HCT116 (cell line): ENCODE measurements at regions not wholly inside any gene's neighbourhood (a gene's known extent, or its start where the extent isn't known, plus 50 kb on each side); places are given as distances from the start of the nearest gene placed in this dataset.

Experiments used
- ATAC-seq: fragments of 200-7000 bp; cut with Tn5 transposase; 2 replicates; pipeline ENCODE4 v1.9.1; 2020; ENCODE audit warnings: mild to moderate bottlenecking, moderate library complexity
- BruUV-seq: library from RNA; stranded (reverse); fragments of 400-500 nt; replicated peaks from 2 replicates; lab custom pipeline; 2021; lab: Mats Ljungman, UMichigan
- CTCF ChIA-PET: fragments of 300-600 bp; sonication (Branson Sonifier 250); formaldehyde crosslinking; loops from one replicate; lab custom pipeline; 2021; ENCODE audit warnings: antibody characterized with exemption; lab: Charles Lee
- POLR2A ChIA-PET: fragments of 300-600, 350-600 bp; sonication (Branson Sonifier 250); formaldehyde crosslinking; loops from one replicate; lab custom pipeline; 2021; ENCODE audit warnings: antibody characterized with exemption; lab: Charles Lee
- RAD21 ChIA-PET, 2 experiments: fragments of 300-600 bp; sonication (Branson Sonifier 250); formaldehyde crosslinking; loops; one replicate each; lab custom pipeline; 2023; ENCODE audit warnings: low total read pairs in 2 of 2; ENCODE audit not compliant: uncharacterized antibody in 2 of 2, unreplicated experiment in 2 of 2, low non-redundant PET in 1 of 2; lab: Charles Lee
- DNase-seq: peaks from one replicate; pipeline ENCODE4 v3.0.0-alpha.2; 2010; ENCODE audit warnings: low read depth, low spot score
- H2AFZ ChIP-seq: fragments of 200-600 bp; shearing (Covaris generic), sonication (generic); 2 replicates; pipeline ENCODE4 v1.6.1; 2017; ENCODE audit warnings: low read depth, mixed run types, mixed read lengths, antibody characterized with exemption, low read length; ENCODE audit not compliant: poor library complexity, severe bottlenecking
- H3K27ac ChIP-seq: 2 replicates; pipeline ENCODE4 v1.5.1; 2012; ENCODE audit warnings: low read depth, low read length
- H3K27me3 ChIP-seq: fragments of 200-600 bp; sonication (generic); 2 replicates; pipeline ENCODE4 v1.6.1; 2016; ENCODE audit warnings: mixed run types, low read length, mixed read lengths; ENCODE audit not compliant: insufficient read depth
- H3K36me3 ChIP-seq, 2 experiments: fragments of 200-500 bp in 1 of 2; fragments of 200-600 bp in 1 of 2; sonication (Bioruptor generic) in 1 of 2; sonication (generic) in 1 of 2; 2 replicates each; pipeline versions ENCODE4 v1.5.1 to v1.6.1; 2014 to 2016; ENCODE audit warnings: low read length in 2 of 2, inconsistent platforms in 1 of 2, mixed read lengths in 1 of 2, mixed run types in 1 of 2; ENCODE audit not compliant: insufficient read depth in 2 of 2, control insufficient read depth in 1 of 2
- H3K4me1 ChIP-seq, 2 experiments: fragments of 200-600 bp in 1 of 2; sonication (generic) in 1 of 2; 2 replicates each; pipeline versions ENCODE4 v1.5.1 to v1.6.1; 2012 to 2017; ENCODE audit warnings: low read length in 2 of 2, inconsistent platforms in 1 of 2, mild to moderate bottlenecking in 1 of 2, mixed read lengths in 1 of 2, mixed run types in 1 of 2, moderate library complexity in 1 of 2; ENCODE audit not compliant: insufficient read depth in 2 of 2, control insufficient read depth in 1 of 2
- H3K4me2 ChIP-seq: fragments of 200-600 bp; sonication (generic); 2 replicates; pipeline ENCODE4 v1.6.1; 2017; ENCODE audit warnings: mixed run types, low read length, mixed read lengths
- H3K4me3 ChIP-seq, 2 experiments: fragments of 200-600 bp in 1 of 2; sonication (generic) in 1 of 2; replicated peaks in 1 of 2; 2 replicates each; pipeline ENCODE4 v1.5.1; 2011 to 2016; ENCODE audit warnings: low read length in 2 of 2, control low read depth in 1 of 2, low read depth in 1 of 2, mild to moderate bottlenecking in 1 of 2, mixed read lengths in 1 of 2, mixed run types in 1 of 2
- H3K79me2 ChIP-seq: fragments of 200-600 bp; sonication (generic); 2 replicates; pipeline ENCODE4 v1.6.1; 2017; ENCODE audit warnings: mild to moderate bottlenecking, mixed run types, low read length, moderate library complexity, mixed read lengths; ENCODE audit not compliant: insufficient read depth
- H3K9ac ChIP-seq: fragments of 200-600 bp; sonication (generic); 2 replicates; pipeline ENCODE4 v1.6.1; 2016; ENCODE audit warnings: low read length, mixed read lengths
- H3K9me2 ChIP-seq: fragments of 200-600 bp; sonication (generic), shearing (Covaris generic); 2 replicates; pipeline ENCODE4 v1.6.1; 2017; ENCODE audit warnings: mixed run types, mild to moderate bottlenecking, moderate library complexity; ENCODE audit not compliant: insufficient read depth
- H3K9me3 ChIP-seq, 2 experiments: fragments of 200-500 bp in 1 of 2; fragments of 200-600 bp in 1 of 2; sonication (Bioruptor generic) in 1 of 2; sonication (generic) in 1 of 2; 2 replicates each; pipeline ENCODE4 v1.6.1; 2014 to 2017; ENCODE audit warnings: low read length in 2 of 2, mixed read lengths in 2 of 2, inconsistent platforms in 1 of 2, low read depth in 1 of 2, mild to moderate bottlenecking in 1 of 2, mixed run types in 1 of 2, moderate library complexity in 1 of 2; ENCODE audit not compliant: control insufficient read depth in 1 of 2, insufficient read depth in 1 of 2
- H4K20me1 ChIP-seq: fragments of 200-600 bp; sonication (generic), shearing (Covaris generic); 2 replicates; pipeline ENCODE4 v1.6.1; 2017; ENCODE audit warnings: mixed run types, mild to moderate bottlenecking, moderate library complexity; ENCODE audit not compliant: insufficient read depth
- ATF3 ChIP-seq: IDR thresholded peaks from 2 replicates; pipeline ENCODE4 v1.6.1; 2012
- CEBPB ChIP-seq: IDR thresholded peaks from 2 replicates; pipeline ENCODE4 v1.6.1; 2012; ENCODE audit warnings: low read depth
- EGR1 ChIP-seq: IDR thresholded peaks from 2 replicates; pipeline ENCODE4 v1.6.1; 2012; ENCODE audit warnings: low read depth
- EZH2 ChIP-seq: fragments of 200-600 bp; sonication (generic); IDR thresholded peaks from 2 replicates; pipeline ENCODE4 v1.6.1; 2017; ENCODE audit warnings: antibody characterized with exemption, mixed run types
- RAD21 ChIP-seq: IDR thresholded peaks from 2 replicates; pipeline ENCODE4 v1.6.1; 2012; ENCODE audit warnings: low read depth, mild to moderate bottlenecking
- REST ChIP-seq: IDR thresholded peaks from 2 replicates; pipeline ENCODE4 v1.6.1; 2012; ENCODE audit warnings: low read depth
- SIN3A ChIP-seq: IDR thresholded peaks from 2 replicates; pipeline ENCODE4 v1.6.1; 2012; ENCODE audit warnings: low read depth
- SP1 ChIP-seq: IDR thresholded peaks from 2 replicates; pipeline ENCODE4 v1.6.1; 2012; ENCODE audit warnings: low read depth
- TCF7L2 ChIP-seq: IDR thresholded peaks from 2 replicates; pipeline ENCODE4 v1.7.0; 2011; ENCODE audit warnings: borderline replicate concordance, inconsistent platforms; ENCODE audit not compliant: insufficient read depth, insufficient read length; ENCODE audit errors: extremely low read depth
- ZFX ChIP-seq: fragments of 450-650 bp; IDR thresholded peaks from 2 replicates; pipeline ENCODE4 v1.6.1; 2017
- intact Hi-C: fragments of 100-400 bp; cut with micrococcal nuclease; formaldehyde crosslinking; loops from 2 replicates; pipeline ENCODE4 v1.10.0; 2022

- no peaks in the 10 kb centered on the region for H3K79me2 ChIP-seq
- TF ChIP-seq ZFX (no peak), REST (no peak), EZH2 (no peak), CEBPB (no peak), SP1 (no peak)
- TF ChIP-seq, all 23 proteins: peak for 0
- intact Hi-C loops, result no loop called here
- Histone ChIP-seq H4K20me1 (no peaks in the 10 kb centered on the region), H3K9me3 (no peaks in the 10 kb centered on the region), H3K4me1 (no peaks in the 10 kb centered on the region), H3K4me2 (no peak overlapping the region), H2AFZ (no peak overlapping the region), H3K27ac (no peak overlapping the region), H3K27me3 (no peaks in the 10 kb centered on the region), H3K4me3 (no peak overlapping the region), H3K9ac (no peak overlapping the region), H3K36me3 (no peaks in the 10 kb centered on the region), H3K9me2 (no peaks in the 10 kb centered on the region)
- no peak for ATAC-seq
- RAD21 ChIA-PET, result no interaction called here
- CTCF ChIA-PET, result no interaction called here
- no TSS peak for BruUV-seq
- DNase-seq, result no peak
- POLR2A ChIA-PET, result no interaction called here
These were observed 103.7 kb downstream of the RPL22L1 start for GRCh38 chr3:170766253-170766652.

GRCh38 chr3:170765419-170766078 lies 104.4 kb downstream of the RPL22L1 start:
- H3K79me2 ChIP-seq, result no peaks in the 10 kb centered on the region
- POLR2A ChIA-PET, result interaction anchor here (0.8 kb wide), 1 partner anchor 14 kb away, joined by 3 read pairs; no protein-coding TSS in a partner anchor
- H3K4me1 ChIP-seq, result no peaks in the 10 kb centered on the region
- no peaks in the 10 kb centered on the region for H3K36me3 ChIP-seq
- no TSS peak for BruUV-seq
- TF ChIP-seq EGR1 (no peak), ATF3 (no peak), RAD21 (no peak), REST (no peak), TCF7L2 (no peak), EZH2 (no peak), SIN3A (no peak)
- no peak for ATAC-seq
- no peak overlapping the region for H3K4me2 ChIP-seq
- CTCF ChIA-PET, result no interaction called here
- H3K9me2 ChIP-seq, result no peaks in the 10 kb centered on the region
- H3K4me3 ChIP-seq, result no peak overlapping the region
- H3K27me3 ChIP-seq, result no peaks in the 10 kb centered on the region
- H3K9ac ChIP-seq, result no peak overlapping the region
- H2AFZ ChIP-seq, result no peak overlapping the region
- H3K27ac ChIP-seq, result no peak overlapping the region
- DNase-seq, result no peak
- RAD21 ChIA-PET, result no interaction called here
- H3K9me3 ChIP-seq, result no peaks in the 10 kb centered on the region
- intact Hi-C loops, result no loop called here
- no peaks in the 10 kb centered on the region for H4K20me1 ChIP-seq
